Lung microvascular endothelial cell (primary cell): ENCODE measurements at regions not wholly inside any gene's neighbourhood (a gene's known extent, or its start where the extent isn't known, plus 50 kb on each side); places are given as distances from the start of the nearest gene placed in this dataset.

ENCODE experiments used
- DNase-seq, 2 donors: peaks; one replicate each; pipeline versions ENCODE4 v3.0.0 to v3.0.0-alpha.2; 2010; ENCODE audit warnings: low read depth in 2 of 2

GRCh38 chr4:178028481-178028880 lies 586.2 kb upstream of the AGA start:
- DNase-seq, result no peak

GRCh38 chr4:178037459-178038214 lies 595.4 kb upstream of the AGA start:
- DNase-seq, result no peak

- DNase-seq, result no peak
Observed at GRCh38 chr4:178056996-178057395, 614.8 kb upstream of the AGA start.

GRCh38 chr4:178063568-178063967 lies 621.3 kb upstream of the AGA start:
- no peak for DNase-seq

GRCh38 chr4:178066338-178066941 lies 624.2 kb upstream of the AGA start:
- DNase-seq, result no peak

GRCh38 chr4:178068136-178068535 lies 625.9 kb upstream of the AGA start:
- DNase-seq, result no peak

- no peak for DNase-seq
Observed at GRCh38 chr4:178070163-178070562, 627.9 kb upstream of the AGA start.

- no peak for DNase-seq
Observed at GRCh38 chr4:178080312-178080711, 638.1 kb upstream of the AGA start.

- DNase-seq, result no peak
Observed at GRCh38 chr4:178081176-178081575, 638.9 kb upstream of the AGA start.

- no peak for DNase-seq
Observed at GRCh38 chr4:178081896-178082295, 639.7 kb upstream of the AGA start.

- DNase-seq, result no peak
Observed at GRCh38 chr4:178082906-178083305, 640.7 kb upstream of the AGA start.

GRCh38 chr4:178083968-178084367 lies 641.7 kb upstream of the AGA start:
- DNase-seq, result no peak

GRCh38 chr4:178086320-178086719 lies 644.1 kb upstream of the AGA start:
- no peak for DNase-seq

GRCh38 chr4:178090640-178091411 lies 648.6 kb upstream of the AGA start:
- no peak for DNase-seq

GRCh38 chr4:178102139-178102538 lies 659.9 kb upstream of the AGA start:
- DNase-seq, result no peak

- no peak for DNase-seq
Observed at GRCh38 chr4:178105242-178105641, 663.0 kb upstream of the AGA start.

GRCh38 chr4:178136736-178137345 lies 694.6 kb upstream of the AGA start:
- DNase-seq, result no peak

GRCh38 chr4:178137732-178138471 lies 695.7 kb upstream of the AGA start:
- no peak for DNase-seq

- DNase-seq, result no peak
Observed at GRCh38 chr4:178138491-178138890, 696.3 kb upstream of the AGA start.

- DNase-seq, result no peak
Observed at GRCh38 chr4:178140326-178140915, 698.2 kb upstream of the AGA start.

GRCh38 chr4:178142724-178143123 lies 700.5 kb upstream of the AGA start:
- no peak for DNase-seq
